Liver (tissue), 8 donors: ENCODE measurements at regions not wholly inside any gene's neighbourhood (a gene's known extent, or its start where the extent isn't known, plus 50 kb on each side); places are given as distances from the start of the nearest gene placed in this dataset.

Experiments used
- DNase-seq: peaks from one replicate; pipeline ENCODE4 v3.0.0-alpha.2; 2017; ENCODE audit warnings: low spot score
- H3K27ac ChIP-seq, 2 donors: one replicate each; pipeline ENCODE4 v1.7.0; 2013; ENCODE audit warnings: inconsistent platforms in 2 of 2, low read length in 2 of 2, control low read depth in 1 of 2, low read depth in 1 of 2, mild to moderate bottlenecking in 1 of 2
- H3K27me3 ChIP-seq, 4 donors: one replicate each; pipeline versions ENCODE4 v1.6.1 to v1.7.0; 2013; ENCODE audit warnings: low read length in 3 of 4, inconsistent platforms in 1 of 4, mild to moderate bottlenecking in 1 of 4, moderate library complexity in 1 of 4; ENCODE audit not compliant: control insufficient read depth in 4 of 4, insufficient read depth in 4 of 4
- H3K36me3 ChIP-seq, 4 donors: one replicate each; pipeline versions ENCODE4 v1.6.1 to v1.7.0; 2013; ENCODE audit warnings: low read length in 3 of 4, mild to moderate bottlenecking in 3 of 4, low read depth in 1 of 4, moderate library complexity in 1 of 4; ENCODE audit not compliant: control insufficient read depth in 4 of 4, insufficient read depth in 3 of 4
- H3K4me1 ChIP-seq, 4 donors: one replicate each; pipeline versions ENCODE4 v1.6.1 to v1.7.0; 2013; ENCODE audit warnings: low read length in 3 of 4, mild to moderate bottlenecking in 3 of 4, moderate library complexity in 1 of 4; ENCODE audit not compliant: control insufficient read depth in 4 of 4, insufficient read depth in 4 of 4
- H3K4me3 ChIP-seq, 3 donors: one replicate each; pipeline versions ENCODE4 v1.6.1 to v1.7.0; 2013; ENCODE audit warnings: low read length in 3 of 3, control low read depth in 1 of 3, low read depth in 1 of 3, mild to moderate bottlenecking in 1 of 3
- H3K9ac ChIP-seq, 2 donors: one replicate each; pipeline ENCODE4 v1.7.0; 2013; ENCODE audit warnings: low read length in 2 of 2, mild to moderate bottlenecking in 2 of 2, moderate library complexity in 2 of 2, control low read depth in 1 of 2, low read depth in 1 of 2
- H3K9me3 ChIP-seq, 4 donors: one replicate each; pipeline versions ENCODE4 v1.6.1 to v1.7.0; 2013; ENCODE audit warnings: low read length in 3 of 4; ENCODE audit not compliant: control insufficient read depth in 4 of 4
- EGR1 ChIP-seq, 2 donors: IDR thresholded peaks; 2 replicates each; pipeline ENCODE4 v1.6.1; 2016 to 2018; ENCODE audit warnings: antibody characterized with exemption in 2 of 2, low read depth in 2 of 2
- FOXA1 ChIP-seq: IDR thresholded peaks from 2 replicates; pipeline ENCODE4 v1.6.1; 2016; ENCODE audit warnings: antibody characterized with exemption
- FOXA2 ChIP-seq: IDR thresholded peaks from 2 replicates; pipeline ENCODE4 v1.6.1; 2016; ENCODE audit warnings: antibody characterized with exemption
- GABPA ChIP-seq, 2 donors: IDR thresholded peaks in 1 of 2; conservative IDR thresholded peaks in 1 of 2; 2 replicates each; pipeline ENCODE4 v1.6.1; 2016; ENCODE audit warnings: antibody characterized with exemption in 2 of 2, mild to moderate bottlenecking in 1 of 2, moderate library complexity in 1 of 2
- HNF4A ChIP-seq, 2 donors: conservative IDR thresholded peaks; 2 replicates each; pipeline ENCODE4 v1.6.1; 2016; ENCODE audit warnings: antibody characterized with exemption in 2 of 2, mild to moderate bottlenecking in 2 of 2
- HNF4G ChIP-seq: IDR thresholded peaks from 2 replicates; pipeline ENCODE4 v1.6.1; 2016; ENCODE audit warnings: antibody characterized with exemption
- JUND ChIP-seq, 2 donors: IDR thresholded peaks; 2 replicates each; pipeline ENCODE4 v1.6.1; 2016; ENCODE audit warnings: antibody characterized with exemption in 2 of 2
- NR2F2 ChIP-seq: IDR thresholded peaks from 2 replicates; pipeline ENCODE4 v1.6.1; 2016; ENCODE audit warnings: antibody characterized with exemption
- RAD21 ChIP-seq, 2 donors: IDR thresholded peaks; 2 replicates each; pipeline ENCODE4 v1.6.1; 2016; ENCODE audit warnings: antibody characterized with exemption in 2 of 2, mild to moderate bottlenecking in 2 of 2
- RXRA ChIP-seq, 2 donors: IDR thresholded peaks; 2 replicates each; pipeline ENCODE4 v1.6.1; 2017 to 2018; ENCODE audit warnings: antibody characterized with exemption in 2 of 2, mild to moderate bottlenecking in 1 of 2
- SP1 ChIP-seq: IDR thresholded peaks from 2 replicates; pipeline ENCODE4 v1.6.1; 2018; ENCODE audit warnings: antibody characterized with exemption, mild to moderate bottlenecking
- TAF1 ChIP-seq: conservative IDR thresholded peaks from 2 replicates; pipeline ENCODE4 v1.6.1; 2016; ENCODE audit warnings: antibody characterized with exemption, mild to moderate bottlenecking
- YY1 ChIP-seq: IDR thresholded peaks from 2 replicates; pipeline ENCODE4 v1.6.1; 2016; ENCODE audit warnings: antibody characterized with exemption, mild to moderate bottlenecking
- WGBS: extraction: QIAGEN DNeasy Blood & Tissue Kit; methylation state at CpG from one replicate; pipeline ENCODE4 v1.1.7; 2013; 5-methylcytosine and 5-hydroxymethylcytosine counted together
- TF ChIP-seq, protein P1 (sequence below): IDR thresholded peaks from 2 replicates; pipeline ENCODE4 v1.6.1; 2016; ENCODE audit warnings: antibody characterized with exemption
- TF ChIP-seq, protein P2 (sequence below): IDR thresholded peaks from 2 replicates; pipeline ENCODE4 v1.6.1; 2016; ENCODE audit warnings: antibody characterized with exemption
- TF ChIP-seq, protein P3 (sequence below): IDR thresholded peaks from 2 replicates; pipeline ENCODE4 v1.6.1; 2016; ENCODE audit warnings: antibody characterized with exemption
- TF ChIP-seq, protein P4 (sequence below): fragments of 150-350 bp; IDR thresholded peaks from 2 replicates; pipeline ENCODE4 v1.5.1; 2017; ENCODE audit warnings: improper control_type of control experiment, low read depth, low read length; ENCODE audit not compliant: missing input control
- TF ChIP-seq, protein P5 (sequence below): IDR thresholded peaks from 2 replicates; pipeline ENCODE4 v1.6.1; 2016; ENCODE audit warnings: antibody characterized with exemption, mild to moderate bottlenecking
- donor health status: healthy.
- donor health status: healthy.
- donor health status: healthy.
- donor health status: healthy.
- donor health status: healthy.

DNA sequence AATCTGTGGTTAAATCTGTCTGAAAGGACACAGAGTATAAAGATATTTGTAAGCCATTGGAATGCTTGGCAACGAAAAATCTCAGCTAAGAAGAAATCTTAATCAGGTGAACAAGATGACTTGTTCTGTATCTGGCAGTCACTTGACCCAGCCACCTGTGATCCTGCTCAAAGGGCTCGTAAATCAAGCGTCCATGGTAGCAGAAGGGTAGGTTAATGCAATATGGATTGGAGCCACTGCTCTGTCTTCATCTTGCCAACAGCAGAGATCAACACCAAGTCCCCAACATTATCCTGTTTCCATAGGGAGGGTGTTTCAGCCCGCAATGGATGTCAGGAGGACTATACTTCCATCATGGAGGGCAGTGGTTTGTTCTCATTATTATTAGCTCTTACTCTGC is 378.4 kb downstream of the CDH7 start:
- Histone ChIP-seq H3K9me3 (no peaks in the 10 kb centered on the region), H3K4me3 (no peak overlapping the region), H3K27me3 (peaks cover 0 to 2% (median 0%) of the 10 kb centered on the region in 4 donors), H3K4me1 (no peaks in the 10 kb centered on the region), H3K36me3 (no peaks in the 10 kb centered on the region), H3K27ac (no peak overlapping the region), H3K9ac (no peak overlapping the region)
- WGBS: 62% methylated on average over 4 of the region's 4 CpGs
- DNase-seq: no peak
- TF ChIP-seq, protein P1, sequence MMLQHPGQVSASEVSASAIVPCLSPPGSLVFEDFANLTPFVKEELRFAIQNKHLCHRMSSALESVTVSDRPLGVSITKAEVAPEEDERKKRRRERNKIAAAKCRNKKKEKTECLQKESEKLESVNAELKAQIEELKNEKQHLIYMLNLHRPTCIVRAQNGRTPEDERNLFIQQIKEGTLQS: no peak
- TF ChIP-seq FOXA2 (no peak), NR2F2 (no peak), JUND (IDR thresholded peaks at IDR 0.05) (no peak), TAF1 (no peak), HNF4A (conservative IDR thresholded peaks at IDR 0.05) (no peak), RAD21 (IDR thresholded peaks at IDR 0.05) (no peak)
- TF ChIP-seq, protein P2, sequence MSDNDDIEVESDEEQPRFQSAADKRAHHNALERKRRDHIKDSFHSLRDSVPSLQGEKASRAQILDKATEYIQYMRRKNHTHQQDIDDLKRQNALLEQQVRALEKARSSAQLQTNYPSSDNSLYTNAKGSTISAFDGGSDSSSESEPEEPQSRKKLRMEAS: no peak

DNA sequence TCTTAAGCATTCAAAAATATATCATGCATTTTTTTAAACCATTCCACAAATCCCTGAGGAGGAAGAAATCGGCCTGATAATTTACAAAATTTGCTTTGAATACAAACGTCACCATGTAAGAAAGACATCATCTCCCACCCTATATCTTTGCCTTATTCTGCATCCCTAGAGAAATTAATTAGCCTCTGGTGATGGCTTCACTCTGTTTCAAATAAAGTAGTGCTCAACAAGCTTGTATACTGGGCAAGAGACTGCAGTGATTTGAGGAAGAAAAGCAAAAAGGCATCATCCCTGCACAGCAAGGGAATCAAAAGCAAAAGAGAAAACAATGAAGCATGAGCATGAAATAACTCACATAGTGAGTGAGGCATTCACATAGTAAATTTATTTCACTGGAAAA is 375.5 kb downstream of the CDH7 start:
- H3K27ac ChIP-seq: no peak overlapping the region
- H3K4me1 ChIP-seq: no peaks in the 10 kb centered on the region
- TF ChIP-seq, protein P3, sequence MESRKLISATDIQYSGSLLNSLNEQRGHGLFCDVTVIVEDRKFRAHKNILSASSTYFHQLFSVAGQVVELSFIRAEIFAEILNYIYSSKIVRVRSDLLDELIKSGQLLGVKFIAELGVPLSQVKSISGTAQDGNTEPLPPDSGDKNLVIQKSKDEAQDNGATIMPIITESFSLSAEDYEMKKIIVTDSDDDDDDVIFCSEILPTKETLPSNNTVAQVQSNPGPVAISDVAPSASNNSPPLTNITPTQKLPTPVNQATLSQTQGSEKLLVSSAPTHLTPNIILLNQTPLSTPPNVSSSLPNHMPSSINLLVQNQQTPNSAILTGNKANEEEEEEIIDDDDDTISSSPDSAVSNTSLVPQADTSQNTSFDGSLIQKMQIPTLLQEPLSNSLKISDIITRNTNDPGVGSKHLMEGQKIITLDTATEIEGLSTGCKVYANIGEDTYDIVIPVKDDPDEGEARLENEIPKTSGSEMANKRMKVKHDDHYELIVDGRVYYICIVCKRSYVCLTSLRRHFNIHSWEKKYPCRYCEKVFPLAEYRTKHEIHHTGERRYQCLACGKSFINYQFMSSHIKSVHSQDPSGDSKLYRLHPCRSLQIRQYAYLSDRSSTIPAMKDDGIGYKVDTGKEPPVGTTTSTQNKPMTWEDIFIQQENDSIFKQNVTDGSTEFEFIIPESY: no peak
- H3K9me3 ChIP-seq: no peaks in the 10 kb centered on the region
- H3K27me3 ChIP-seq: peaks cover 0 to 2% (median 0%) of the 10 kb centered on the region in 4 donors
- H3K36me3 ChIP-seq: no peaks in the 10 kb centered on the region
- WGBS: 62% methylated on average over 2 of the region's 2 CpGs
- no peak for DNase-seq
- no peak overlapping the region for H3K9ac ChIP-seq
- no peak overlapping the region for H3K4me3 ChIP-seq

DNA sequence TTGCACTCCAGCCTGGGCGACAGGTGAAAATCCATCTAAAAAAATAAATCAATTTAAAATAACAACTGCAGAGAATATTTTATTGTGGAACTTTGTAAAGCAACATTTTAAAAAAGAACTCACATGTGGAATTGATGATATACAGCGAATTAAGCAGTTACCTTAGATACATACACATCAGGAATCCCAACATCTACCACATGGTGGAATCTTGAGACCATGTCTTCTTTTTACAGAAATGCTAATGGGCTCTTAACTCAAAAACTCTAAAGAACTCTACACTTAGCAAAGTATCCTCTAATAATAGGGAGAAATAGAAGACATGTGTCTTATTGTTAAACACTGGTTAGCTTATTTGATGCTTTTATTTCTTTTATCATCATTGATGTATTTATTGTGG is 373.6 kb downstream of the CDH7 start:
- WGBS: 76% methylated on average over 2 of the region's 2 CpGs
- Histone ChIP-seq H3K9ac (no peak overlapping the region), H3K4me3 (no peak overlapping the region), H3K9me3 (no peaks in the 10 kb centered on the region), H3K4me1 (no peaks in the 10 kb centered on the region), H3K27me3 (peaks cover 0 to 2% (median 0%) of the 10 kb centered on the region in 4 donors), H3K27ac (no peak overlapping the region), H3K36me3 (no peaks in the 10 kb centered on the region)
- TF ChIP-seq, protein P4, sequence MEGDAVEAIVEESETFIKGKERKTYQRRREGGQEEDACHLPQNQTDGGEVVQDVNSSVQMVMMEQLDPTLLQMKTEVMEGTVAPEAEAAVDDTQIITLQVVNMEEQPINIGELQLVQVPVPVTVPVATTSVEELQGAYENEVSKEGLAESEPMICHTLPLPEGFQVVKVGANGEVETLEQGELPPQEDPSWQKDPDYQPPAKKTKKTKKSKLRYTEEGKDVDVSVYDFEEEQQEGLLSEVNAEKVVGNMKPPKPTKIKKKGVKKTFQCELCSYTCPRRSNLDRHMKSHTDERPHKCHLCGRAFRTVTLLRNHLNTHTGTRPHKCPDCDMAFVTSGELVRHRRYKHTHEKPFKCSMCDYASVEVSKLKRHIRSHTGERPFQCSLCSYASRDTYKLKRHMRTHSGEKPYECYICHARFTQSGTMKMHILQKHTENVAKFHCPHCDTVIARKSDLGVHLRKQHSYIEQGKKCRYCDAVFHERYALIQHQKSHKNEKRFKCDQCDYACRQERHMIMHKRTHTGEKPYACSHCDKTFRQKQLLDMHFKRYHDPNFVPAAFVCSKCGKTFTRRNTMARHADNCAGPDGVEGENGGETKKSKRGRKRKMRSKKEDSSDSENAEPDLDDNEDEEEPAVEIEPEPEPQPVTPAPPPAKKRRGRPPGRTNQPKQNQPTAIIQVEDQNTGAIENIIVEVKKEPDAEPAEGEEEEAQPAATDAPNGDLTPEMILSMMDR: no peak
- no peak for TF ChIP-seq FOXA2
- no peak for TF ChIP-seq RXRA (IDR thresholded peaks at IDR 0.05)
- TF ChIP-seq, protein P5, sequence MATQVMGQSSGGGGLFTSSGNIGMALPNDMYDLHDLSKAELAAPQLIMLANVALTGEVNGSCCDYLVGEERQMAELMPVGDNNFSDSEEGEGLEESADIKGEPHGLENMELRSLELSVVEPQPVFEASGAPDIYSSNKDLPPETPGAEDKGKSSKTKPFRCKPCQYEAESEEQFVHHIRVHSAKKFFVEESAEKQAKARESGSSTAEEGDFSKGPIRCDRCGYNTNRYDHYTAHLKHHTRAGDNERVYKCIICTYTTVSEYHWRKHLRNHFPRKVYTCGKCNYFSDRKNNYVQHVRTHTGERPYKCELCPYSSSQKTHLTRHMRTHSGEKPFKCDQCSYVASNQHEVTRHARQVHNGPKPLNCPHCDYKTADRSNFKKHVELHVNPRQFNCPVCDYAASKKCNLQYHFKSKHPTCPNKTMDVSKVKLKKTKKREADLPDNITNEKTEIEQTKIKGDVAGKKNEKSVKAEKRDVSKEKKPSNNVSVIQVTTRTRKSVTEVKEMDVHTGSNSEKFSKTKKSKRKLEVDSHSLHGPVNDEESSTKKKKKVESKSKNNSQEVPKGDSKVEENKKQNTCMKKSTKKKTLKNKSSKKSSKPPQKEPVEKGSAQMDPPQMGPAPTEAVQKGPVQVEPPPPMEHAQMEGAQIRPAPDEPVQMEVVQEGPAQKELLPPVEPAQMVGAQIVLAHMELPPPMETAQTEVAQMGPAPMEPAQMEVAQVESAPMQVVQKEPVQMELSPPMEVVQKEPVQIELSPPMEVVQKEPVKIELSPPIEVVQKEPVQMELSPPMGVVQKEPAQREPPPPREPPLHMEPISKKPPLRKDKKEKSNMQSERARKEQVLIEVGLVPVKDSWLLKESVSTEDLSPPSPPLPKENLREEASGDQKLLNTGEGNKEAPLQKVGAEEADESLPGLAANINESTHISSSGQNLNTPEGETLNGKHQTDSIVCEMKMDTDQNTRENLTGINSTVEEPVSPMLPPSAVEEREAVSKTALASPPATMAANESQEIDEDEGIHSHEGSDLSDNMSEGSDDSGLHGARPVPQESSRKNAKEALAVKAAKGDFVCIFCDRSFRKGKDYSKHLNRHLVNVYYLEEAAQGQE: no peak
- no peak for TF ChIP-seq RAD21 (IDR thresholded peaks at IDR 0.05)
- TF ChIP-seq FOXA1: no peak
- no peak for TF ChIP-seq EGR1 (IDR thresholded peaks at IDR 0.05; ENCODE audit: low read depth in 2 of 2)
- no peak for TF ChIP-seq HNF4G
- TF ChIP-seq HNF4A (conservative IDR thresholded peaks at IDR 0.05): no peak
- TF ChIP-seq, protein P2: no peak
- TF ChIP-seq JUND (IDR thresholded peaks at IDR 0.05): no peak
- TF ChIP-seq NR2F2: no peak
- TF ChIP-seq YY1: no peak
- TF ChIP-seq GABPA (IDR thresholded peaks at IDR 0.05 in 1 of 2, conservative IDR thresholded peaks at IDR 0.05 in 1 of 2): no peak
- TF ChIP-seq, protein P1: no peak
- TF ChIP-seq, protein P3: no peak
- TF ChIP-seq SP1: no peak
- no peak for TF ChIP-seq TAF1
- no peak for DNase-seq
